ENCODE measurements at regions not wholly inside any gene's neighbourhood (a gene's known extent, or its start where the extent isn't known, plus 50 kb on each side); places are given as distances from the start of the nearest gene placed in this dataset.

GRCh38 chr2:88236666-88237065, 66.5 kb downstream of the THNSL2 start:
- TF ChIP-seq, protein P1, sequence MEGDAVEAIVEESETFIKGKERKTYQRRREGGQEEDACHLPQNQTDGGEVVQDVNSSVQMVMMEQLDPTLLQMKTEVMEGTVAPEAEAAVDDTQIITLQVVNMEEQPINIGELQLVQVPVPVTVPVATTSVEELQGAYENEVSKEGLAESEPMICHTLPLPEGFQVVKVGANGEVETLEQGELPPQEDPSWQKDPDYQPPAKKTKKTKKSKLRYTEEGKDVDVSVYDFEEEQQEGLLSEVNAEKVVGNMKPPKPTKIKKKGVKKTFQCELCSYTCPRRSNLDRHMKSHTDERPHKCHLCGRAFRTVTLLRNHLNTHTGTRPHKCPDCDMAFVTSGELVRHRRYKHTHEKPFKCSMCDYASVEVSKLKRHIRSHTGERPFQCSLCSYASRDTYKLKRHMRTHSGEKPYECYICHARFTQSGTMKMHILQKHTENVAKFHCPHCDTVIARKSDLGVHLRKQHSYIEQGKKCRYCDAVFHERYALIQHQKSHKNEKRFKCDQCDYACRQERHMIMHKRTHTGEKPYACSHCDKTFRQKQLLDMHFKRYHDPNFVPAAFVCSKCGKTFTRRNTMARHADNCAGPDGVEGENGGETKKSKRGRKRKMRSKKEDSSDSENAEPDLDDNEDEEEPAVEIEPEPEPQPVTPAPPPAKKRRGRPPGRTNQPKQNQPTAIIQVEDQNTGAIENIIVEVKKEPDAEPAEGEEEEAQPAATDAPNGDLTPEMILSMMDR (IDR thresholded peaks at IDR 0.05), result no peak
- TF ChIP-seq EP300 (IDR thresholded peaks at IDR 0.05) (no peak), POLR2A (IDR thresholded peaks at IDR 0.05) (no peak), POLR2AphosphoS5 (IDR thresholded peaks at IDR 0.05) (no peak)

All from sigmoid colon (tissue), 4 donors.